GM18511 (cell line): ENCODE measurements at regions not wholly inside any gene's neighbourhood (a gene's known extent, or its start where the extent isn't known, plus 50 kb on each side); places are given as distances from the start of the nearest gene placed in this dataset.
"Not testable (repeated sequence)": the region's sequence is repeated elsewhere in the genome, so short reads cannot be mapped to it uniquely, and the experiment has no call there.

Experiments used
- ATAC-seq: cut with Tn5 transposase; IDR thresholded peaks from one replicate; pipeline ENCODE4 v1.9.1; 2021; ENCODE audit warnings: mild to moderate bottlenecking, moderate library complexity; ENCODE audit not compliant: unreplicated experiment

DNA sequence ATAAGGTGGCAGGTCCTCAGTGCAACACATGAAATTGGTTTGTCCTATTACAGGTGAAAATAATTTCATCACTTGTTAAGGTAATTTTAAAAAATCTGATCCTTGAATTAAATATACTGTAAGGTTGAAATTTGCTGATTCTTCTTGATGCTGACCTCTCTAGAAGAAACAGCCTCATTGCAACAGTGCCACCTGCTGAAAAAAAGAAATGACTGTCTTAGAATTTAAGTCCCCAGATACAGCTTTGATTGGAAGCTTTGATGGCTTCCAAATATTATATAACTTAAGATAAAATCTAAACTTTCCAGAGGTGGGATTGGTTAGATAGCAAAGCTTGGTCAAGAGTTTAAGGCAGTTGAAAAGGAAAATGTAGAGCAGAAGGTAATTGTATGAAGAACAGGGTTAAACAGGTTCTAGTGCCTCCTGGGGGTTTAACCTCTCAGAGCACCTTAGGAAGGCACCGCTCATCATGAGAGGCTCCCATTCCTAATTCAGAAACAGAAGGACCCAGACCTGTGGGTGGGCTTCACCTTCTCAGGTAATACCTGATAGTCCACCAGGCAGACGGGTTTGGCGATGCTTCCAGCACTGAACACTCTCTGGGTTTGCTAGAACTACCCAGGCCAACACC is 401.0 kb downstream of the PAX1 start:
- ATAC-seq = no peak

DNA sequence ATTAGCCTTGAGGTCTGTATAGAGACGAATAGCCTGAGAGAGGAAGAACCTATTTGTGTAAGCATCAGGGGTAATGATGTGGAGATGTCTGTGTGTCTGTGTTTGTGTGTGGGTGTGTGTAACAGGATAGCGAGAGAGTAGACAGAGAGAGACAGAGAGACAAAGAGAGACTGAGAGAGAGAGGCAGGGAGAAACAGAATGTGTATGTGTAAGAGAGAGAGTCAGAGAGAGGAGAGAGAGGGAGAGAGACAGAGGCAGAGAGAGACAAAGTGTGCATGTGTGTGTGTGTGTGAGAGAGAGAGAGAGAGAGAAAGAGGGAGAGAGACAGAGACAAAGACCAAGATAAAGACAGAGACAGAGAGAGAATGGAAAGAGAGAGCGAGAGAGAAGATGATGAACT is 396.1 kb downstream of the PAX1 start:
- no peak for ATAC-seq

DNA sequence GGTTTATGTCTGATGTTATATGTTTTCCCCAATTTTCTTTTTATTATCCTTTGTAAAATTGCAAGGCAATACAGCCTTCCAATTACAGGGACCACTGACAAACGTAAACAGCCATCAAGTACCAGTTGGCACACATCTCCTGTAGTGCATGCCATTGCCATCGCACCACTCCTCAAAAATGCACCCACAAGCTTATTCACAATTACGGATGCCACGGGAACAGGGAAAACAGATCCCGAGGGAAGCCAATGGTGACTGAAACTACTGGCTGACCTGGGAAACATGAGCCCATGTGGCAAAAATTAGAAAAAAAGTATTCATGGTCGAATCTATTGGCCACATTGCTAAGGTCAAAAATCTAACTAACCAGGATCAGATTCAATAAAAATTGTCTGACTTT is 395.2 kb downstream of the PAX1 start:
- no peak for ATAC-seq

DNA sequence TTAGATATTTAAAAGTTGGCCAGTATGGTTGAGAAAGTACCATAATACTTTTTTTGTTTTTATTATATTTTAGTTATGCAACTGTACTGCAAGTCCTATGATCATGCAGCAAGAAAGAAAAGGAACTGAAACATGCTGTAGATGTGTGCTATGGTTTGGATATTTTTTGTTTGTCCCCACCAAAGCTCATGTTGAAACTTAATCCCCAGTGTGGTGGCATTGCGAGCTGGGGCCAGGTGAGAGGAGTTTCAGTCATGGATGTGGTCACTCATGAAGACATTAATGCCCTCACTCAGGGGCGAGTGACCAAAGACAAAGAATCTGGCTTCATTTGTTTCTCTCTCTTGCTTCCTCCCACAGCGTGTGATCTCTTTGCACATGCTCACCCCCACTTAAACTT is 393.9 kb downstream of the PAX1 start:
- ATAC-seq = no peak

DNA sequence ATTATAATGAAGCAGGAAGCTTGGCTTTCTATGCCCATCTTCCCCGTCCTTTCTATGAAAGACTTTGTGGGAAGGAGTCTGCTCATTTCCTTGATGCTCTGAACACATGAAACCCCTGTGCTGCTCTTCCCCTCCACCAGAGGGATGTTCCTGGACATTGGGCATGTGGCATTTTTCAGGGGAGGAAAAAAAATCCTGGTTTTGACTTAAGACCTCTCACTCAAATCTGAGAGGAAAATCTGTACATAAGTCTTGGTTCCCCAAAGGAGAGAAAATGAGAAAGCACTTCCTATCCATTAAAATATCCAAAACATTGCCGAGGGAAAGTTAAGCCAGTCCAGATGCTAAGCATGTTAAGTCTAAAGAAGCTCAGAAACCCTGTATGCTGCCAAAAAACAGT is 393.0 kb downstream of the PAX1 start:
- no peak for ATAC-seq

DNA sequence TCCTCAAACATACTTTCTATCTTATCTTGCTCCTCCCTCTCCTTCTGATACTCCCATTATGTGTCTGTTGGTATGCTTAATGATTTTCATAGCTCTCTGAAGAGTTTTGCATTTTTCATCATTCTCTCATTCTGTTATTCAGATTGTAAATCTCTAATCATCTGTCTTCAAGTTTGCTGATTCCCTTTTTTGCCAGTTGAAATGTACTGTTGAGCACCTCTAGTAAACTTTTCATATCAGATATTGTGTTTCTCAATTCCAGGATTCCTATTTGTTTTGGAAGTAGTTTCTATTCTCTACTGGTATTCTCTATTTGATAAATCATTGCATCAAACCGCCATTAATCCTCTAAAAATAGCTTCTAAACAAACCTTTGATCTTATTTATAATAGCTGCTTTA is 387.7 kb downstream of the PAX1 start:
- no peak for ATAC-seq

DNA sequence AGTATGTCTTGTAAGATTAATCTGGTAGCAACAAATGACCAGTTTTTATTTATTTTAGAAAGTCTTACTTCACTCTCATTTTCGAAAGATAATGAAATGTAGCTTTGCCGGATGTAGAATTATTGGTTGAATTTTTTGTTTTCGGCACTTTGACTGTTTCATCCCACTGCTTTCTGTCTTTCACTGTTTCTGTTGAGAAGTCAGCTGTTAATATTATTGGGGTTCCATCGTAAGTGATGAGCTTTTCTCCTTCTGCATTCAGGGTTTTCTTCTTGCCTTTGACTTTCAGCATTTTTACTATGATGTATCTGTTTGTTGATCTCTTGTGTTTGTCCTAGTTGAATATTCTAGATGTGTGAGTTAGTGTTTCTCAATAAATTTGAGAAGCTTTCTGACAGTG is 383.4 kb downstream of the PAX1 start:
- no peak for ATAC-seq

DNA sequence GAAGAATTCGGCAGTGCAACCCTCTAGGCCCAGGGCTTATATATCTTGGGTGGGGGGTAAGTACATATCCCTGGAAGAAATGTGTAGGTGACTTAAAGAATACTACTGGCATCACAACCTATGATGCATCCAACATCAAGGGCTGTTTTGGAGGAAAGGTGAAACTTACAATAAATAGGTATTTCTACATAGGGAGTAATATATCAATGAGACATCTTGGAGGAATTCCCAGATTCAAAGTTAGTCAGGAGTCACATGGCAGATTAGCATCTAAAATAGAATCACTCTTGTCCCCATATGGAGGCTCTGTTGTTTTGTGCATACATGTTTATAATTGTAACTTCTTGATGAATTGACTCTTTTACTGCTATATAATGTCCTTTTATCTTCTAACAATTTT is 375.5 kb downstream of the PAX1 start:
- ATAC-seq = no peak

DNA sequence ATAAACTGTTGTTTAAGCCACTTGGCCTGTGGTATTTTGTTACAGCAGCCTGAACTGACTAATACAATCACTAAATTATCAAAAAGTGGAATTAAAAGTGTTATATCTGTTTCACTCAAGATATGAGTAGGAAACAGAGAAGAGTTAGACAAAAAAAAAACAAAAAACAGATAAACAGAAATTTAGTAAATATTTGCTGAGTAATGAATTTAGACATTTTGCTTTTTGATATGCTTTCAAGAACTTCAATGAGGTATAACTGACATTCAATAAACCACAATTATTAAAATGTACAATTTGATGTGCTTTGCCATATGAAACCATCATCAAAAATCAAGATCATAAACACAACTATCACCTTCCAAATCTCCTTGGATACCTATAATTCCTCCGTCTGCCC is 369.2 kb downstream of the PAX1 start:
- ATAC-seq = no peak

DNA sequence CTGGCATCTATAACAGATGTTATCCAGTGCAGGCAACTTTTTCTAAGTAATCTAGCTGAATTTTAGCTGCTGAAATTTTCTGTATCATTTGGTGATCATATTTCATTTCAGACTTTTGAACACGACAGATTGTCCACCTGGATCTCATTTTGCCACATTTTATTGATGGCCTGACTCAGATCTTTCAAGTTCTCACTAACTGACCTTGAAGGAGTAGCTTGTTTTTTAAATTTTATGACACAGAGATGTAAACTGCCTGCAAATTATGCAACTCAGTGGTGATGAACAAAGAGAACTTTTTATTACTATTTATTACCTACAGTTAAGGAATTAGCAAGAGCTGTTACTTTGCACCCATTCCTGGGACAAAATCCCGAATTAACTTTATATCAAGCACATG is 366.4 kb downstream of the PAX1 start:
- ATAC-seq = no peak

DNA sequence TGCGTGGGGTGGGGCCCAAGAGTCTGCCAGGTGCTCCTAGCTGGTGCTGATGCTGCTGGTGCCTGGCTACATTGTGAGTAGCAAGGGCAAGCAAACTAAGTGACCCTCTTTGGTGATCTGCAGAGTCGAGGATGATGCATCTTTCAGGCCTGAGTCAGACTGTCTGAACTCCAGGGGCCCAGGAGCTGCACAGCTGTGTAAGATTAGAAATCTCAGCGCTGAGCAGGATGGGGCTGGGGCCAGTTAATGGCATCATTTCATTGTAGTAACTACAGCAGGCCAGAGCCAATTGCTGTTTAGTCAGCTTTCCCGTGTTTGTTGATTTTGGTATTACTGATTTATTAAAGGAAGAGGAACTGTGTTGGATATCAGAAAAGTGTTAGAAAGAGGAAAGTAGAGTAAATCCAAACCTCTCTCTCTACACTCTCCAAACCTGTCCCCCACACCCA is 365.2 kb downstream of the PAX1 start:
- ATAC-seq = no peak

DNA sequence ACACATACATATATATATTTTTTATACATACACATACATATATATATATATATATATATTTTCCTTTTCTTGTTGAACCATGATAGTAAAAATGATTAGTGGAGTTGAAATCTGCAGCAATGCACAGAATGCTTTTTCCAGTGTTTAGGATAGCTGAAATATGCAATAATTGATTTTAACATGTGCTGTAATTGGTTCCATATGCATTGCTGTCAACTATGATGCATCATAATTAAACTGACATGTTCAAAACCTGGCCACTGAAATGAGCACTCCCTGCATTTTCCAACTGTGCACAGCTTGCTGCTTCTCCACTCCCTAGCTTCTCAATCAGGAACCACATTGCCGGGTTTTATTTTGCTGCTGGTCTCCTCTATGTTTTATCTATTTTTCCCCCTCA is 358.3 kb downstream of the PAX1 start:
- ATAC-seq = no peak

DNA sequence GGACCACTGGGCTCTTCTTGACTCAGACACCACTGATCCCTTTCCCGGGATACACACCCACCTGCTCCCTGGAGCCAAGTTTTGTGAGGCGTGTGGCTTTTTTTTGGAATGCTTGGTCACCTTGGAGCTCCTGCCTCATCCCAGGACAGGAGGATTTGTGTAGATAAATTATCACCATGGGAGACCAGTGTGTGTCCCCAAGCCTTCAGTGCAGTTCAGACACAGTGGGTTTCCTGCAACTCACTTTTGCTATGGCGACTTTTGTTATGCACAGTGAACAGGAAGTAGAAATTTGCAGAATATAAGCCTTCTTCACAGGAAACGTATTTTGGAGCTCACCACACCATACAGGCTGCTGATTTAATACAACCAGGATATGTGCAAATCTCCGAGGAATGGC is 357.4 kb downstream of the PAX1 start:
- ATAC-seq = no peak

DNA sequence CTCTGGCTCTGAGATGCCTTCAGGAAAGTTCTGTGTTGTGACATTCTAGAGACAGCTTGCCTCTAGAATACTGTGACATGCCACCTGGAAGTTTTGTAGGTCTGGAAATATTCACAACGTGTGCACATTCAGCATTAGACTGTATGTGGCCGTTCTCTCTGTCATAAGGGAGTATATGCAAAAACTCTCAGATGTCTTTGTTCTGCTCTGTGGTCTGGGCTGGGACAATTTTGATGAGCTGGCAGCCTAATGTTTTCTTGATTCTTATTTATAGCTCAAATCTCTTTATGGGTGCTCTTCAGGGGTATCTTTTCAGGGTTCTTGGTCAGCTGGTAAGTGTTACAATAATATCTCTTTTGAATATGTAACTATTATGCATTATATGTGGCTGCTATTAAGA is 355.1 kb downstream of the PAX1 start:
- no peak for ATAC-seq

DNA sequence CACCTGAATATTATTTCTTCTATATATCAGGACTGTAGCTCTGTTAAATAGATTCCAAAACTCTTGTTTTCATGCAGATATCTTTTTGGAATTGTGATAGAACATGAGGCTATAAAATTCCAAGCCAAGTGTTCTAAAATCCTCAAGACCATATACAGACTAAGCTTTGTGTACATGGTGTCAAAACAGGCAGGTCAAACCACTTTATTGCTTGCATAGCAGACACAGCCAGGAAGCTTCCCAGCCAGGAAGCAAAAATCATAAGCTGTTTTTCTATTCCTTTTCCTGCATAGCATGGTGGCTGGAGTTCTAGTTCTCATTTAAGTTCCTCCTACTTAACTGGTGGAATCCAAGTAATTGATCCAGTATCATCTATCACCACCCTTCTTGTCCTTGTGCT is 353.3 kb downstream of the PAX1 start:
- no peak for ATAC-seq

DNA sequence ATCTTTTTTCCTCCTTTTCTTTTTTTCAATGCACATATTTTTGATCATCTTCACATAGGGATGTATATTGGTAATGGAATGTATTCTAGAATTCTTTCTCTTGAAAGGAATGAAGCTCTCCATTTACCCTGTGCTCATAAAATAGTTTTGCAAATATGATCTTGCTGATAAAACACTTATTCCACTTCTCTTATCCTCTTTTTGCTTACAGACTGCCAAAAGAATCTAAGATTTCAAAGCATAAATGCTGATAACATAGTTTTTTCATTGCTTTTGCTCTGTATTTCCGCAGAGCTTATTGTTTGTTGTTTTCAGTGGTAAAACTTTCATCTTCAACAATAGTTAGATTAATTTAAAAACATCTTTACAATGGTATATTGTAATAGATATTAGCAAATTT is 350.5 kb downstream of the PAX1 start:
- no peak for ATAC-seq

DNA sequence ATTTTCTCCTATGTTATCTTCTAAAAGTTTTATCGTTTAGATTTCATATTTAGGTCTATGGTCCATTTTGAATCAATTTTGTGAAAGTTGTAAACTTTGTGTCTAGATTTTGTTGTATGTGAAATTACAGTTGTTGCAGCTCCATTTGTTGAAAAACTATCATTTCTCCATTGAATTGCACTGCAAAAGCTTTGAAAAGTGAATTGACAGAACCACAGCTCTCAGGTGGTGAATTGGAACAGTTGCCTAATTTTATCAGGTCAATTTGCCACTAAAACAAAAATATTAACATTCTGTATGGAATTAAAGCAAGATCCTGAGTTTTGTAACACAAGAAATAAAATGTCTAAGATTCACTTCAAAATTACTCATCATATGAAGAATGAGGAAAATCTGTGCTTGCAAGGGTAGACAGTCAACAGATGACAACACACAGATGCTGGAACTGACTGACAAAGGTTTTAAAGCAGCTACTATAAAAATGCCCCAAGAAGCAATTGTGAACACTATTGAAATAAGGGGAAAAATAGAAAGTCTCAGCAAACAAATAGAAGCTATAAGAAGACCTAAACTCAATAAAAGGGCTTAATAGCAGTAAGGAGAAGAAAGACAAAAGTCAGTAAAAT is 346.7 kb downstream of the PAX1 start:
- ATAC-seq = no peak

DNA sequence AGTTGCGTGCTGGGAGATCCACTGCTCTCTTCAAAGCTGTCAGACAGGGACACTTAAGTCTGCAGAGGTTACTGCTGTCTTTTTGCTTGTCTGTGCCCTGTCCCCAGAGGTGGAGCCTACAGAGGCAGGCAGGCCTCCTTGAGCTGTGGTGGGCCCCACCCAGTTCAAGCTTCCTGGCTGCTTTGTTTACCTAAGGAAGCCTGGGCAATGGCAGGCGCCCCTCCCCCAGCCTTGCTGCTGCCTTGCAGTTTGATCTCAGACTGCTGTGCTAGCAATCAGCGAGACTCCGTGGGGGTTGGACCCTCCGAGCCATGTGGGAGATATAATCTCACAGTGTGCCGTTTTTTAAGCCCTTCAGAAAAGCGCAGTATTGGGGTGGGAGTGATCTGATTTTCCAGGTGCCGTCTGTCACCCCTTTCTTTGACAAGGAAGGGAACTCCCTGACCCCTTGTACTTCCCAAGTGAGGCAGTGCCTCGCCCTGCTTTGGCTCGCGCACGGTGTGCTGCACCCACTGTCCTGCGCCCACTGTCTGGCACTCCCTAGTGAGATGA is 340.6 kb downstream of the PAX1 start:
- not testable (repeated sequence) for ATAC-seq

DNA sequence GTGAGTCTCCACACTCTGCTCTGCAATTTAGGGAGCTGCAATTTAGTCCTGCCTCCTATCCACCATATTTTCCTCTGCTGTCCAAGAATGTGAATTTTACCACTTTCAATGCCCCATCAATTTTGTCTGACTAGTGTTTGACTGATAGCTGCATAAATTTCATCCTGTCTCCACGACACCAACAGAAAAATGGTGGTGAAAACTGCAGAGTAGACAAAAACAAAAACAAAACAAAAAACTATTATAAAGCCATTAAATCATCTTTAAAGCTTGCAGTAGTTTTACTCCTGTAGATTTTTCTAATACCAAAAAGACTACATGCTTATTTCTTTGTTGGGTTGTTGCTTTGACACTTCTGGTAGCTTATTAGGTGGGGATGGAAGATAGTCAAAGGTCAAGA is 322.0 kb downstream of the PAX1 start:
- no peak for ATAC-seq

DNA sequence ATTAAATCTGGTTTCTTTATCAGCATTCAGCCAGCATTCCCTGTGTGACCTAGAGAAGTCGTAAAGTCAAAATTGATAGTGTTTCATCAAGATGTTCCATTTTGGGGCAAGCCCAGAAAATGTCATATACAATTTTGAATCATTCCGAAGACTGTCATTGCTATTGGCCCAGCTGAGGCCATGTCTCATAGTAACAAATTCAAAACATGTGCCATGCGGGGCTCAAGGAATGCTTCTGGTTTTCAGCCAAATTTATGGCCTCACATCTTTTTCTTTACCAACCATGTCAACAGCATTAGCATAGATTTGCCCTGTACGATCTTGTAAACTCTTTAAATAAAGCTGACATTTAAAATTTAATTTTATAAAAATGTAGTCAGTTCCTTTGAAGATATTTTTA is 314.7 kb downstream of the PAX1 start:
- ATAC-seq = no peak

DNA sequence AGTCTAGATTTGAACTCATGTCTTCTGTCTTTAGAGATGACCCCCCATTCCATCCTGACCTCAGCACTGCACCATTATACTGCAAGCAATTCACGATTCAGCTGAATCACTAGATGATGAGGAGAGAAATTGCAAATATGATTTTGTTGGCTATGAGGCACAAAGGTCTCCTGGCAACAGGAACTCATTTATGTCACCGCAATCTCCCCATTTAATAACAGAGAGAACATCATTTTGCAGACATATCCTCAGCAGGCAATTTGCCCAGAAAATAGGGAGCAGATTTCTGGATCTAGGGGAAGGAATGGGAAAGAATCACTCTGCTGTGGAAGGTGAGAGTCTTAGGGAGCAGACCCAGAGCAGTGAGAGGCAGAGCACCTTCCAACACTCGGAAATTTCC is 303.0 kb downstream of the PAX1 start:
- ATAC-seq = no peak

DNA sequence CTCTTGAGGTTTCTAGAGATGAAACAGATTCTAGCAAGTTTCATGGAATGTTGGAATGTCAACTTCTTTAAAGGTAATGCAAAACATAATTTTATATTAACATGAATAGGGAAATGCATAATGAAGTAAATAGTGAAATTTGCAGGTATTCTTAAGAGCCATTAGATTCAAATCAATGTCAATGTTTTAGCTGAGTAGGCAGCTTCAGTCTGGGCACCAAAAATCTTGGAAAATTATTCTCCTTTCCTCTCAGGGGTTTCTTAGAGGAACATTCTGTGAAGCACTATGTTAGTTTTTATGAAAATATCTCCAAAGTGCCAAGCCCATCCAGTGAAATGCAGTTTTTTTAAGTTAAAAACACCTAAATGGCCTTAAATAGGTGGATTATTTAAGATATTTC is 300.8 kb downstream of the PAX1 start:
- ATAC-seq = no peak

DNA sequence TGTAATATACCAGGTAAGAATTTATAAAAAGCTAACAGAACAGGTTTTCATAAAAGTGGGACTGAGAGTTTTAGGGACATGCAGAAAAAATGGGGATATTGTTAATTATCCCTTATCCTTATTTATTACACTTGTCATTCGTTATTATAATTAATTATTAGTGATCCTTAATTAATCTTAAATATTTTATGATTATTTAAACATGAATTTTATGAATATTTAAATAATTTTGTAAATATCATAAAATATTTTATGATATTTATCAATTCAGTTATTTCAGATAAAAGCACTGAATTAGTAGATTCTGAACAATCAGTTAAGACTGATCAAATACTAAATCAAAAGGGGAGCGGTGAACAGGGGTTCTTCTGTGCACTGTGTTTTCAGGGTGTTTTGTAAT is 300.1 kb downstream of the PAX1 start:
- ATAC-seq = no peak
